Astrocyte (in vitro differentiated cells and primary cell): ENCODE measurements at regions not wholly inside any gene's neighbourhood (a gene's known extent, or its start where the extent isn't known, plus 50 kb on each side); places are given as distances from the start of the nearest gene placed in this dataset.

Experiments used
- DNase-seq: peaks from one replicate; pipeline ENCODE4 v3.0.0-alpha.2; 2010; ENCODE audit warnings: low read depth
- FAIRE-seq: peaks from 2 replicates; lab custom pipeline; 2011; peaks lifted over from hg19 to GRCh38; lab: Jason Lieb, UNC
- H2AFZ ChIP-seq: 2 replicates; pipeline ENCODE4 v1.6.0; 2012; ENCODE audit warnings: low read depth, low read length, inconsistent platforms
- H3K27ac ChIP-seq: 2 replicates; pipeline ENCODE4 v1.5.1; 2011; ENCODE audit warnings: low read depth, low read length, inconsistent platforms
- H3K27me3 ChIP-seq: 2 replicates; pipeline ENCODE4 v1.6.0; 2011; ENCODE audit warnings: low read length, inconsistent platforms; ENCODE audit not compliant: insufficient read depth
- H3K36me3 ChIP-seq: 2 replicates; pipeline ENCODE4 v1.5.1; 2011; ENCODE audit warnings: low read length, inconsistent platforms; ENCODE audit not compliant: insufficient read depth
- H3K4me1 ChIP-seq: 2 replicates; pipeline ENCODE4 v1.5.1; 2011; ENCODE audit warnings: low read length, inconsistent platforms; ENCODE audit not compliant: insufficient read depth
- H3K4me2 ChIP-seq: 2 replicates; pipeline ENCODE4 v1.6.0; 2012; ENCODE audit warnings: low read length, inconsistent platforms
- H3K4me3 ChIP-seq: 2 replicates; pipeline ENCODE4 v1.5.1; 2011; ENCODE audit warnings: low read depth, mild to moderate bottlenecking, low read length, inconsistent platforms; ENCODE audit not compliant: insufficient read depth
- H3K79me2 ChIP-seq: 2 replicates; pipeline ENCODE4 v1.6.0; 2012; ENCODE audit warnings: mild to moderate bottlenecking, low read length, inconsistent platforms; ENCODE audit not compliant: insufficient read depth
- H3K9ac ChIP-seq: 2 replicates; pipeline ENCODE4 v1.6.0; 2012; ENCODE audit warnings: mild to moderate bottlenecking, low read length, inconsistent platforms
- H3K9me3 ChIP-seq: 2 replicates; pipeline ENCODE4 v1.5.1; 2012; ENCODE audit warnings: low read depth, mild to moderate bottlenecking, low read length, inconsistent platforms; ENCODE audit not compliant: insufficient read depth
- H4K20me1 ChIP-seq: 2 replicates; pipeline ENCODE4 v1.6.0; 2012; ENCODE audit warnings: low read length, inconsistent platforms; ENCODE audit not compliant: insufficient read depth
- H3K27ac Mint-ChIP-seq: one replicate; pipeline ENCODE4 v1.8.0; 2021; ENCODE audit warnings: mild to moderate bottlenecking, mixed read lengths; ENCODE audit not compliant: unreplicated experiment
- H3K27me3 Mint-ChIP-seq: one replicate; pipeline ENCODE4 v1.8.0; 2021; ENCODE audit warnings: low read depth, mixed read lengths; ENCODE audit not compliant: unreplicated experiment
- H3K36me3 Mint-ChIP-seq: one replicate; pipeline ENCODE4 v1.8.0; 2021; ENCODE audit warnings: low read depth, mixed read lengths; ENCODE audit not compliant: unreplicated experiment
- H3K4me1 Mint-ChIP-seq: one replicate; pipeline ENCODE4 v1.8.0; 2021; ENCODE audit warnings: low read depth, mixed read lengths; ENCODE audit not compliant: unreplicated experiment
- H3K4me3 Mint-ChIP-seq: one replicate; pipeline ENCODE4 v1.8.0; 2021; ENCODE audit warnings: mild to moderate bottlenecking, moderate library complexity, mixed read lengths; ENCODE audit not compliant: unreplicated experiment
- H3K9me3 Mint-ChIP-seq: one replicate; pipeline ENCODE4 v1.8.0; 2021; ENCODE audit warnings: mild to moderate bottlenecking, mixed read lengths; ENCODE audit not compliant: unreplicated experiment
- EZH2 ChIP-seq: IDR thresholded peaks from 2 replicates; pipeline ENCODE4 v1.6.1; 2012; ENCODE audit warnings: mild to moderate bottlenecking, low read length, inconsistent platforms; ENCODE audit not compliant: insufficient read depth
- TF ChIP-seq, protein P1 (sequence below): IDR thresholded peaks from 2 replicates; pipeline ENCODE4 v1.5.1; 2011; ENCODE audit warnings: low read depth, mild to moderate bottlenecking, inconsistent platforms, low read length, moderate library complexity; ENCODE audit not compliant: insufficient read depth

DNA sequence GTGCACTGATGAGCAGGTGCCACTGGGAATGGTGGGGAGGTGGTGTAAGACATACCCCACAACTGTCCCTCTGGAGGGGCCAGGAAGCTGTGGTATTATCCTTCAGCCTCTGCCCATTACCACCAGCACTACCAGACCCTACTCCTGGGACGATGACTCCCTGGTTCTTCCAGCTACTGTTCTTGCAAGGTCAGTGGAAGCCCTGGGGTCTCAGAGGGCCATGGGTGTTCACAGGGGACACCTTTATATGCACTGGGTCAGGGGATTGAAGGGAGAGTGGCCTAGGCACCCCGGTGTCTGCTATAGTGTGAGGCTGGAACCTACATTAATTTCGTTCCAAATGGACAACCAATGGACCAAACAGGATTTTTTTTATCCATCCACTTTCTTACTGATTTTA is 94.7 kb upstream of the SLC22A11 start:
- H3K36me3 Mint-ChIP-seq: peaks cover 2% of the 10 kb centered on the region
- no peak overlapping the region for H3K4me2 ChIP-seq
- H3K4me3 Mint-ChIP-seq: no peak overlapping the region
- H3K27me3 Mint-ChIP-seq: peaks cover 13% of the 10 kb centered on the region
- no peak overlapping the region for H3K9ac ChIP-seq
- no peaks in the 10 kb centered on the region for H3K79me2 ChIP-seq
- DNase-seq: no peak
- H3K4me3 ChIP-seq: no peak overlapping the region
- H3K9me3 Mint-ChIP-seq: peaks cover 6% of the 10 kb centered on the region
- H2AFZ ChIP-seq: no peak overlapping the region
- no peak overlapping the region for H3K27ac Mint-ChIP-seq
- no peaks in the 10 kb centered on the region for H3K4me1 ChIP-seq
- TF ChIP-seq, protein P1, sequence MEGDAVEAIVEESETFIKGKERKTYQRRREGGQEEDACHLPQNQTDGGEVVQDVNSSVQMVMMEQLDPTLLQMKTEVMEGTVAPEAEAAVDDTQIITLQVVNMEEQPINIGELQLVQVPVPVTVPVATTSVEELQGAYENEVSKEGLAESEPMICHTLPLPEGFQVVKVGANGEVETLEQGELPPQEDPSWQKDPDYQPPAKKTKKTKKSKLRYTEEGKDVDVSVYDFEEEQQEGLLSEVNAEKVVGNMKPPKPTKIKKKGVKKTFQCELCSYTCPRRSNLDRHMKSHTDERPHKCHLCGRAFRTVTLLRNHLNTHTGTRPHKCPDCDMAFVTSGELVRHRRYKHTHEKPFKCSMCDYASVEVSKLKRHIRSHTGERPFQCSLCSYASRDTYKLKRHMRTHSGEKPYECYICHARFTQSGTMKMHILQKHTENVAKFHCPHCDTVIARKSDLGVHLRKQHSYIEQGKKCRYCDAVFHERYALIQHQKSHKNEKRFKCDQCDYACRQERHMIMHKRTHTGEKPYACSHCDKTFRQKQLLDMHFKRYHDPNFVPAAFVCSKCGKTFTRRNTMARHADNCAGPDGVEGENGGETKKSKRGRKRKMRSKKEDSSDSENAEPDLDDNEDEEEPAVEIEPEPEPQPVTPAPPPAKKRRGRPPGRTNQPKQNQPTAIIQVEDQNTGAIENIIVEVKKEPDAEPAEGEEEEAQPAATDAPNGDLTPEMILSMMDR: no peak
- TF ChIP-seq EZH2: no peak
- peaks cover 4% of the 10 kb centered on the region for H3K27me3 ChIP-seq
- FAIRE-seq: no peak
- no peaks in the 10 kb centered on the region for H3K9me3 ChIP-seq
- peaks cover 9% of the 10 kb centered on the region for H3K4me1 Mint-ChIP-seq
- no peaks in the 10 kb centered on the region for H4K20me1 ChIP-seq
- no peaks in the 10 kb centered on the region for H3K36me3 ChIP-seq
- no peak overlapping the region for H3K27ac ChIP-seq

DNA sequence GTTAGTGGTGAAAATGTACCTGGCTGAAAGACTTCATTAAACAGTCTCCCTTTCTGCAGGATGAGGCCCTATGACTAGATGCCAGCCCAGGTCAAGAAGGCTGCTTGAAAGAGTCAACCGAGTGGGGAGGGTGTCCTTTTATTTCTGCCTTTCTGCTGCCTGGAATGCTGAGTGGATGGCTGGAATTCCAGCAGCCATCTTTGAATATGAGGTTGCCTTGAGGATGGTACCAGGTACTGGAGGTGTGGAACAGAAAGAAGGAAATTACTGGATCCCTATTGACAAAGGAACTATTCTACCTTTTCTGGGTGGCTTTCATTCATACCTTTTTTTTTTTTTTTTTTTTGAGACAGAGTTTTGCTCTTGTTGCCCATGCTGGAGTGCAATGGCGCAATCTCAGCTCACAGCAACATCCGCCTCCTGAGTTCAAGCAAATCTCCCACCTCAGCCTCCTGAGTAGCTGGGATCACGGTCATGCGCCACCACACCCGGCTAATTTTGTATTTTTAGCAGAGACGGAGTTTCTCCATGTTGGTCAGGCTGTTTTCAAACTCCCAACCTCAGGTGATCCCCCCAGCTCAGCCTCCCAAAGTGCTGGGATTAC is 89.5 kb upstream of the SLC22A11 start:
- FAIRE-seq: no peak
- H3K4me2 ChIP-seq: no peak overlapping the region

DNA sequence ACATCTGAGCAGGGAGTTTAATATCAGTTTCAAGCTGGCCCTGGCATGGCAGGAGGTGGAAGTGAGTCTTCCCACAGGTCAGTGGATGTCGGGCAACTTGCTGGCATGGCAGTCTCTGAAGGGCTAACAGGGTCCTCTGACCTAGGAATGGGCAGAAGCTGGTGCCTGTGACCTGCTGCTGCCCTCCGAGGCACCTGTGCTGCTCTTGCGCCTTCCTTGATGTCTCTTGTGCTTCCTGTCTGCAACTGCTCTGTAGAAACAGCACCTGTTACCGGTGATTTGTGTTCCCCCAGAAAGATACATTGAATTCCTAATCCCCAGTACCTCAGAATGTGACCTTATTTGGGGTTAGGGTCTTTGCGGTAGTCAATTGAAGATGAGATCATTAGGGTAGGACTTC is 86.5 kb upstream of the SLC22A11 start:
- Histone ChIP-seq H3K9me3 (no peaks in the 10 kb centered on the region), H4K20me1 (no peaks in the 10 kb centered on the region), H3K4me3 (no peak overlapping the region), H3K9ac (no peak overlapping the region), H3K4me1 (no peaks in the 10 kb centered on the region), H3K36me3 (no peaks in the 10 kb centered on the region), H3K27ac (no peak overlapping the region), H2AFZ (no peak overlapping the region), H3K27me3 (peaks cover 8% of the 10 kb centered on the region), H3K79me2 (no peaks in the 10 kb centered on the region), H3K4me2 (no peak overlapping the region)
- H3K27me3 Mint-ChIP-seq: peaks cover 39% of the 10 kb centered on the region
- no peak for FAIRE-seq
- no peaks in the 10 kb centered on the region for H3K36me3 Mint-ChIP-seq
- no peak overlapping the region for H3K4me3 Mint-ChIP-seq
- H3K9me3 Mint-ChIP-seq: peaks cover 10% of the 10 kb centered on the region
- H3K4me1 Mint-ChIP-seq: peaks cover under 1% of the 10 kb centered on the region
- TF ChIP-seq, protein P1: no peak
- TF ChIP-seq EZH2: no peak
- H3K27ac Mint-ChIP-seq: no peak overlapping the region
- no peak for DNase-seq

More for the DNA sequence above, 89.5 kb upstream of the SLC22A11 start:
- H3K27ac Mint-ChIP-seq: no peak overlapping the region
- Histone ChIP-seq H3K36me3 (no peaks in the 10 kb centered on the region), H3K27me3 (peaks cover 7% of the 10 kb centered on the region), H3K4me1 (no peaks in the 10 kb centered on the region), H3K4me3 (no peak overlapping the region), H3K9me3 (no peaks in the 10 kb centered on the region), H3K79me2 (no peaks in the 10 kb centered on the region), H3K27ac (no peak overlapping the region), H4K20me1 (no peaks in the 10 kb centered on the region), H3K9ac (no peak overlapping the region), H2AFZ (no peak overlapping the region)
- peaks cover 13% of the 10 kb centered on the region for H3K9me3 Mint-ChIP-seq
- peaks cover 38% of the 10 kb centered on the region for H3K27me3 Mint-ChIP-seq
- DNase-seq: no peak
- no peak for TF ChIP-seq EZH2
- TF ChIP-seq, protein P1: no peak
- H3K4me3 Mint-ChIP-seq: no peak overlapping the region
- H3K4me1 Mint-ChIP-seq: peaks cover 6% of the 10 kb centered on the region
- H3K36me3 Mint-ChIP-seq: no peaks in the 10 kb centered on the region
